ENCODE measurements at regions not wholly inside any gene's neighbourhood (a gene's known extent, or its start where the extent isn't known, plus 50 kb on each side); places are given as distances from the start of the nearest gene placed in this dataset.

- DNase-seq (ENCODE audit: low read depth, low spot score) = no peak
These were observed 91.7 kb upstream of the MAP3K4 start for GRCh38 chr6:160899671-160900430.

GRCh38 chr6:160911949-160912348 lies 79.6 kb upstream of the MAP3K4 start:
- no peak for DNase-seq (ENCODE audit: low read depth, low spot score)

- peak; percentile 44 for DNase-seq (ENCODE audit: low read depth, low spot score)
These were observed 79.2 kb upstream of the MAP3K4 start for GRCh38 chr6:160912411-160912810.

- DNase-seq (ENCODE audit: low read depth, low spot score) = no peak
These were observed 74.0 kb upstream of the MAP3K4 start for GRCh38 chr6:160917572-160917971.

GRCh38 chr6:160919723-160920440 lies 71.7 kb upstream of the MAP3K4 start:
- peak; percentile 87 for DNase-seq (ENCODE audit: low read depth, low spot score)

- DNase-seq (ENCODE audit: low read depth, low spot score) = no peak
These were observed 70.5 kb upstream of the MAP3K4 start for GRCh38 chr6:160921095-160921494.

- no peak for DNase-seq (ENCODE audit: low read depth, low spot score)
These were observed 65.0 kb upstream of the MAP3K4 start for GRCh38 chr6:160926281-160927276.

GRCh38 chr6:160927416-160927815 lies 64.2 kb upstream of the MAP3K4 start:
- no peak for DNase-seq (ENCODE audit: low read depth, low spot score)

GRCh38 chr6:160929361-160929760 lies 62.2 kb upstream of the MAP3K4 start:
- no peak for DNase-seq (ENCODE audit: low read depth, low spot score)

GRCh38 chr6:160929831-160930230 lies 61.7 kb upstream of the MAP3K4 start:
- no peak for DNase-seq (ENCODE audit: low read depth, low spot score)

GRCh38 chr6:160930547-160931377 lies 60.8 kb upstream of the MAP3K4 start:
- peak; percentile 94 for DNase-seq (ENCODE audit: low read depth, low spot score)

GRCh38 chr6:160931378-160932310 lies 59.9 kb upstream of the MAP3K4 start:
- DNase-seq (ENCODE audit: low read depth, low spot score) = no peak

- DNase-seq (ENCODE audit: low read depth, low spot score) = no peak
These were observed 58.3 kb upstream of the MAP3K4 start for GRCh38 chr6:160933256-160933655.

GRCh38 chr6:160934157-160934556 lies 57.4 kb upstream of the MAP3K4 start:
- no peak for DNase-seq (ENCODE audit: low read depth, low spot score)

GRCh38 chr6:160940197-160940596 lies 51.4 kb upstream of the MAP3K4 start:
- no peak for DNase-seq (ENCODE audit: low read depth, low spot score)

All from astrocyte of the hippocampus (primary cell).